Colonic mucosa (tissue), 4 donors: ENCODE measurements at regions not wholly inside any gene's neighbourhood (a gene's known extent, or its start where the extent isn't known, plus 50 kb on each side); places are given as distances from the start of the nearest gene placed in this dataset.

ENCODE experiments used
- DNase-seq: peaks from one replicate; pipeline ENCODE4 v3.0.0-alpha.2; 2020
- H3K27ac ChIP-seq: fragments of 200-600 bp; one replicate; pipeline ENCODE4 v1.8.0; 2021
- H3K27me3 ChIP-seq: fragments of 200-600 bp; one replicate; pipeline ENCODE4 v1.8.0; 2021
- H3K36me3 ChIP-seq: fragments of 200-600 bp; one replicate; pipeline ENCODE4 v1.8.0; 2021
- H3K4me1 ChIP-seq: fragments of 200-600 bp; one replicate; pipeline ENCODE4 v1.8.0; 2021; ENCODE audit warnings: mild to moderate bottlenecking
- H3K4me3 ChIP-seq: fragments of 200-600 bp; one replicate; pipeline ENCODE4 v1.8.0; 2021
- H3K9ac ChIP-seq, 2 donors: one replicate each; pipeline ENCODE4 v1.7.0; 2013; ENCODE audit warnings: control low read depth in 2 of 2, low read depth in 2 of 2, low read length in 2 of 2
- H3K9me3 ChIP-seq: fragments of 200-600 bp; one replicate; pipeline ENCODE4 v1.8.0; 2021
- intact Hi-C: fragments of 100-400 bp; cut with DNase I; formaldehyde crosslinking; loops from one replicate; pipeline ENCODE4 v1.14.1; 2022
- TF ChIP-seq, protein P1 (sequence below): fragments of 200-600 bp; IDR thresholded peaks from one replicate; pipeline ENCODE4 v1.8.0; 2022; ENCODE audit warnings: antibody characterized with exemption, mild to moderate bottlenecking
- donor health status: healthy.
- donor health status: DM: no; HTN: no; CAD: no.
- donor health status: DM: no; HTN: no; CAD: no.

DNA sequence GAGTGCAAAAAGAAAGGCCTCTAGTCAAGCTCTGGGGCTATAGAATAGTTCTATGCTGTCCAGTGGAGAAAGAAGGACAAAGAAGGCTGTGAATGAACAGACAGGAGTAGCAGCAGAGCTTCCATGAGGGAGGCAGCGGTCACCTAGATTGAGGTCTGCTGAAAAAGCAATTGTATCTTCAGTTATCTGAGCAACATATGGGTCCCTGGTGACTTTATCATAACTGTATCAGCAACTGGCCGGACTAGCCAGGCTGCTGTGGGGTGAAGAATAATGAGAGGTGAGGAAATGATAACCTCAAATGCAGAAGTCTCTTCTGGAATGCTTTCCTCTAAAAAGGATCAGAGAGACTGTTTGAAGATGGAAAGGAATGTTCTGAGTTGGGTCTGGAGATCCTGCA is 971.3 kb upstream of the TMEM132C start:
- intact Hi-C loops, result no loop called here
- no peaks in the 10 kb centered on the region for H3K36me3 ChIP-seq
- DNase-seq, result no peak
- no peak overlapping the region for H3K4me3 ChIP-seq
- H3K27ac ChIP-seq, result no peak overlapping the region
- TF ChIP-seq, protein P1, sequence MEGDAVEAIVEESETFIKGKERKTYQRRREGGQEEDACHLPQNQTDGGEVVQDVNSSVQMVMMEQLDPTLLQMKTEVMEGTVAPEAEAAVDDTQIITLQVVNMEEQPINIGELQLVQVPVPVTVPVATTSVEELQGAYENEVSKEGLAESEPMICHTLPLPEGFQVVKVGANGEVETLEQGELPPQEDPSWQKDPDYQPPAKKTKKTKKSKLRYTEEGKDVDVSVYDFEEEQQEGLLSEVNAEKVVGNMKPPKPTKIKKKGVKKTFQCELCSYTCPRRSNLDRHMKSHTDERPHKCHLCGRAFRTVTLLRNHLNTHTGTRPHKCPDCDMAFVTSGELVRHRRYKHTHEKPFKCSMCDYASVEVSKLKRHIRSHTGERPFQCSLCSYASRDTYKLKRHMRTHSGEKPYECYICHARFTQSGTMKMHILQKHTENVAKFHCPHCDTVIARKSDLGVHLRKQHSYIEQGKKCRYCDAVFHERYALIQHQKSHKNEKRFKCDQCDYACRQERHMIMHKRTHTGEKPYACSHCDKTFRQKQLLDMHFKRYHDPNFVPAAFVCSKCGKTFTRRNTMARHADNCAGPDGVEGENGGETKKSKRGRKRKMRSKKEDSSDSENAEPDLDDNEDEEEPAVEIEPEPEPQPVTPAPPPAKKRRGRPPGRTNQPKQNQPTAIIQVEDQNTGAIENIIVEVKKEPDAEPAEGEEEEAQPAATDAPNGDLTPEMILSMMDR, result no peak
- H3K9me3 ChIP-seq, result no peaks in the 10 kb centered on the region
- H3K4me1 ChIP-seq, result no peaks in the 10 kb centered on the region
- no peaks in the 10 kb centered on the region for H3K27me3 ChIP-seq
- no peak overlapping the region for H3K9ac ChIP-seq

DNA sequence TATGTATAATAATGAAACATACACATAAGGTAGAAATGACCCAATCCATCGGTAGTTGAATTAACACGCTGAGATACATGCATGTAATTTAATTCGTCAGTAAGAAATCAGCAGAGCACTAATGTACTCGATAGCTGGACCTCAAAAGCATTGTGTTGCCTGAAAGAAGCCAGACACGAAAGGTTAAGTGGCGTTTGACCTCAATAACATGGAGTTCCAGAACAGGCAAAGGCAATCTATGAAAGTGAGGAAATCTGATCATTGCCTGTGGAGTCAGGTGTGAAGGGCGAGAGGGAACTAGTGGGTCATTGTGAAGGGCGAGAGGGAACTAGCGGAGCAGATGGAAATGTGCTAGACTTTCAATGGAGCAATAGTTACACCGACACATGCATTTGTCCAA is 970.4 kb upstream of the TMEM132C start:
- intact Hi-C loops, result no loop called here
- Histone ChIP-seq H3K27ac (no peak overlapping the region), H3K9ac (no peak overlapping the region), H3K4me3 (no peak overlapping the region), H3K9me3 (no peaks in the 10 kb centered on the region), H3K36me3 (no peaks in the 10 kb centered on the region), H3K27me3 (no peaks in the 10 kb centered on the region), H3K4me1 (no peaks in the 10 kb centered on the region)
- no peak for DNase-seq
- TF ChIP-seq, protein P1, result no peak

DNA sequence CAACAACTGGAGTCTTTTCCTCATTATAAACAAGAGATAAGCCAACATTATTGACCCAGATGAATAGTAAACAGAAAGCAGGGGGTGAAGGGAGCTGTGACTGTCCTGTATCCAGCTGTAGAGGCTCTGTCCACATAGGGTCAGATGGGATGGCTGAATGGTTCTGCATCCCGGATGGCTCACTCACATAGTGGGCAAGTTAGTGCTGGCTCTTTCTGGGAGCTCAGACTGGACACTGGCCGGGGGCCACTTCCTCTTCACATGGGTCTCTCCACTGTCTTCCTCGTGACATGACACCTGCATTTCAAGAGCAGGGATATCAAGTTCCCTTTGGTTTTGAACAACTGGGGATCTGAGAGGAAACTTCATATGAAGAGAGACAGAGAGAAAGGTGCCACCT is 969.6 kb upstream of the TMEM132C start:
- Histone ChIP-seq H3K27me3 (no peaks in the 10 kb centered on the region), H3K9ac (no peak overlapping the region), H3K36me3 (no peaks in the 10 kb centered on the region), H3K9me3 (no peaks in the 10 kb centered on the region), H3K4me3 (no peak overlapping the region), H3K27ac (no peak overlapping the region), H3K4me1 (no peaks in the 10 kb centered on the region)
- intact Hi-C loops, result no loop called here
- TF ChIP-seq, protein P1, result no peak
- DNase-seq, result no peak

DNA sequence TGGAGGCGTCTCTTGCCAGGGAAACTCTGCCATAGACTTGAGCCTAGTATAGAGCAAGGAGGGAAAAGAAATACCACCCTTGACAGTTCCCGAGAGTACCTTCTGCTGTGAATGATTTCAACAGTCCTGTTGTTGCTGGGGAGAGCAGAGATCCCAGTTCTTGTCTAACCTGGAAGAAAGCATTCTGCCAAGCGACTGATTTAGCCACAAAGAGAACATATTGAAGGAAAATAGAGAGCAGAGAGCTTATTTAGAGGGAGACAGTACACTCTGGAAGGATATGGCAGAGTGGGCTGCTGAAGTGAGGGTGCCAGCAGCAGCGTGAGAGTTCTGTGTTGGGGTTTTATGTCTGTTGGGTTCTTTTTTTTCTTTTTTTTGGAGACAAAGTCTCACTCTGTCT is 966.9 kb upstream of the TMEM132C start:
- H3K27ac ChIP-seq, result no peak overlapping the region
- no peak for DNase-seq
- H3K4me1 ChIP-seq, result no peaks in the 10 kb centered on the region
- no peak overlapping the region for H3K4me3 ChIP-seq
- no peak overlapping the region for H3K9ac ChIP-seq
- no peaks in the 10 kb centered on the region for H3K27me3 ChIP-seq
- no peaks in the 10 kb centered on the region for H3K9me3 ChIP-seq
- TF ChIP-seq, protein P1, result no peak
- intact Hi-C loops, result no loop called here
- H3K36me3 ChIP-seq, result no peaks in the 10 kb centered on the region

DNA sequence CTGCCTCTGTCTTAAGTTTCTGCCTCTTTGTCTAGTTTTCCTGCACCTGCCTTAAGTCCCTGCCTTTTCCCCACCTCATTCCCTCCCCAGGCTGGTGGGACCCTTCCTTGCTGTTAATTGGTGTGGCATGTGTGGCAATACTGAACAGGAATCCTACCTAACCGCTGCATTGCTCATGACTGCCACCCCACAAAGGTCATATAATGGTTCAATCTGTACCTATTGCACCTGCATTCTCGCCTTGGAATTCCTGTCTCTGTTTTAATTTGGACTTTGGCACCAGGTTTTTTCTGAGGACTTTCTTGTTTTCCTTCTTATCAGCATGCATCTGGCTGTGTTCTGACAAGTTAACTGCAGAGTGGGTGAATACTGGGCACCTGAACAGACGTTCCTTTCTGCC is 966.2 kb upstream of the TMEM132C start:
- no peaks in the 10 kb centered on the region for H3K27me3 ChIP-seq
- DNase-seq, result no peak
- TF ChIP-seq, protein P1, result no peak
- H3K4me1 ChIP-seq, result no peaks in the 10 kb centered on the region
- no peak overlapping the region for H3K9ac ChIP-seq
- no peak overlapping the region for H3K27ac ChIP-seq
- no peaks in the 10 kb centered on the region for H3K9me3 ChIP-seq
- H3K4me3 ChIP-seq, result no peak overlapping the region
- intact Hi-C loops, result no loop called here
- H3K36me3 ChIP-seq, result no peaks in the 10 kb centered on the region

DNA sequence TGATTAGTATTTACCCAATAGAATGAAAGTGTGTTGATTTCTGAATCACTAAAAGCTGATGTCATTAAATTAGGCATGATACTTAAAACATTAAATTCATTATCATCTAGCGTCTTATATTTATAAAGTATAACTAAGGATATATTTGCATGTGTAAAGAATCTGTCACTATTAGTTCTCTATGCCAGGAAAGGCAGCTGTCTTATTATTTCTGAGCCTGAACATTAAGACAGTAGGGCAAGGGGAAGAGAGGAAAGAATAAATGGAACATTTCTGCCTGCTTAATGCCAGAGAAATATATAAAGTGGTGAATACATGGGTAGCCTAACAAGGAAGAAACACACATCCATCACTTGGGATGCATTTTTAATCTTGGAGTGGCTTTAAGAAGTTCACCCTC is 965.1 kb upstream of the TMEM132C start:
- H3K9me3 ChIP-seq, result no peaks in the 10 kb centered on the region
- H3K36me3 ChIP-seq, result no peaks in the 10 kb centered on the region
- no peaks in the 10 kb centered on the region for H3K27me3 ChIP-seq
- no peak for DNase-seq
- TF ChIP-seq, protein P1, result no peak
- H3K4me3 ChIP-seq, result no peak overlapping the region
- intact Hi-C loops, result no loop called here
- no peaks in the 10 kb centered on the region for H3K4me1 ChIP-seq
- H3K9ac ChIP-seq, result no peak overlapping the region
- no peak overlapping the region for H3K27ac ChIP-seq
